Uterus (tissue), 3 donors: ENCODE measurements at regions not wholly inside any gene's neighbourhood (a gene's known extent, or its start where the extent isn't known, plus 50 kb on each side); places are given as distances from the start of the nearest gene placed in this dataset.

ENCODE experiments used
- DNase-seq, 2 donors: peaks; one replicate each; pipeline ENCODE4 v3.0.0-alpha.2; 2019 to 2020
- H3K27ac ChIP-seq, 2 donors: fragments of 200-600 bp; sonication (generic); 1 replicate in 1 of 2; 2 replicates in 1 of 2; pipeline ENCODE4 v1.5.1; 2016 to 2018
- H3K27me3 ChIP-seq, 2 donors: fragments of 200-600 bp; sonication (generic); one replicate each; pipeline ENCODE4 v1.5.1; 2018 to 2019; ENCODE audit warnings: control low read depth in 1 of 2
- H3K36me3 ChIP-seq, 2 donors: fragments of 200-600 bp; sonication (generic); one replicate each; pipeline ENCODE4 v1.5.1; 2019; ENCODE audit warnings: control low read depth in 1 of 2
- H3K4me1 ChIP-seq, 2 donors: fragments of 200-600 bp; sonication (generic); one replicate each; pipeline ENCODE4 v1.5.1; 2018 to 2019; ENCODE audit warnings: control low read depth in 1 of 2
- H3K4me3 ChIP-seq, 2 donors: fragments of 200-600 bp; sonication (generic); 1 replicate in 1 of 2; 2 replicates in 1 of 2; pipeline ENCODE4 v1.5.1; 2018 to 2019; ENCODE audit warnings: mild to moderate bottlenecking in 1 of 2
- H3K9me3 ChIP-seq, 2 donors: fragments of 200-600 bp; sonication (generic); one replicate each; pipeline ENCODE4 v1.5.1; 2019; ENCODE audit warnings: control low read depth in 1 of 2
- POLR2A ChIP-seq, 2 donors: fragments of 450-650 bp; IDR thresholded peaks; one replicate each; pipeline ENCODE4 v1.6.1; 2016; ENCODE audit warnings: antibody characterized with exemption in 2 of 2, mild to moderate bottlenecking in 1 of 2, moderate library complexity in 1 of 2
- intact Hi-C: fragments of 100-400 bp; cut with DNase I; formaldehyde crosslinking; loops from one replicate; pipeline ENCODE4 v1.15.1; 2023; ENCODE audit warnings: low total_unique reads
- TF ChIP-seq, protein P1 (sequence below), 4 experiments: fragments of 200-600 bp in 2 of 4; fragments of 450-650 bp in 2 of 4; sonication (generic) in 2 of 4; IDR thresholded peaks; one replicate each; pipeline ENCODE4 v1.5.1; 2016 to 2019; ENCODE audit warnings: antibody characterized with exemption in 4 of 4, mild to moderate bottlenecking in 2 of 4, moderate library complexity in 1 of 4
- donor health status: DM: yes; HTN: yes; CAD: no.

GRCh38 chr7:28290496-28290895 is 109.9 kb upstream of the JAZF1 start:
- Histone ChIP-seq H3K27ac (no peak overlapping the region), H3K4me3 (no peak overlapping the region), H3K9me3 (no peaks in the 10 kb centered on the region), H3K4me1 (no peaks in the 10 kb centered on the region), H3K36me3 (no peaks in the 10 kb centered on the region), H3K27me3 (no peaks in the 10 kb centered on the region)
- TF ChIP-seq, protein P1, sequence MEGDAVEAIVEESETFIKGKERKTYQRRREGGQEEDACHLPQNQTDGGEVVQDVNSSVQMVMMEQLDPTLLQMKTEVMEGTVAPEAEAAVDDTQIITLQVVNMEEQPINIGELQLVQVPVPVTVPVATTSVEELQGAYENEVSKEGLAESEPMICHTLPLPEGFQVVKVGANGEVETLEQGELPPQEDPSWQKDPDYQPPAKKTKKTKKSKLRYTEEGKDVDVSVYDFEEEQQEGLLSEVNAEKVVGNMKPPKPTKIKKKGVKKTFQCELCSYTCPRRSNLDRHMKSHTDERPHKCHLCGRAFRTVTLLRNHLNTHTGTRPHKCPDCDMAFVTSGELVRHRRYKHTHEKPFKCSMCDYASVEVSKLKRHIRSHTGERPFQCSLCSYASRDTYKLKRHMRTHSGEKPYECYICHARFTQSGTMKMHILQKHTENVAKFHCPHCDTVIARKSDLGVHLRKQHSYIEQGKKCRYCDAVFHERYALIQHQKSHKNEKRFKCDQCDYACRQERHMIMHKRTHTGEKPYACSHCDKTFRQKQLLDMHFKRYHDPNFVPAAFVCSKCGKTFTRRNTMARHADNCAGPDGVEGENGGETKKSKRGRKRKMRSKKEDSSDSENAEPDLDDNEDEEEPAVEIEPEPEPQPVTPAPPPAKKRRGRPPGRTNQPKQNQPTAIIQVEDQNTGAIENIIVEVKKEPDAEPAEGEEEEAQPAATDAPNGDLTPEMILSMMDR (IDR thresholded peaks at IDR 0.05) = no peak
- TF ChIP-seq POLR2A (IDR thresholded peaks at IDR 0.05) = no peak
- intact Hi-C loops = no loop called here
- DNase-seq = no peak

GRCh38 chr7:28291559-28291958 is 111.0 kb upstream of the JAZF1 start:
- intact Hi-C loops = no loop called here
- Histone ChIP-seq H3K9me3 (no peaks in the 10 kb centered on the region), H3K4me3 (no peak overlapping the region), H3K27ac (no peak overlapping the region), H3K4me1 (no peaks in the 10 kb centered on the region), H3K36me3 (no peaks in the 10 kb centered on the region), H3K27me3 (no peaks in the 10 kb centered on the region)
- no peak for DNase-seq
- TF ChIP-seq, protein P1 (IDR thresholded peaks at IDR 0.05) = no peak
- no peak for TF ChIP-seq POLR2A (IDR thresholded peaks at IDR 0.05)

- intact Hi-C loops = no loop called here
- no peak for TF ChIP-seq POLR2A (IDR thresholded peaks at IDR 0.05)
- TF ChIP-seq, protein P1 (IDR thresholded peaks at IDR 0.05) = no peak
- no peak for DNase-seq
- Histone ChIP-seq H3K27ac (no peak overlapping the region), H3K27me3 (no peaks in the 10 kb centered on the region), H3K4me1 (no peaks in the 10 kb centered on the region), H3K36me3 (no peaks in the 10 kb centered on the region), H3K4me3 (no peak overlapping the region), H3K9me3 (no peaks in the 10 kb centered on the region)
These were observed 112.4 kb upstream of the JAZF1 start for GRCh38 chr7:28292834-28293526.

DNA sequence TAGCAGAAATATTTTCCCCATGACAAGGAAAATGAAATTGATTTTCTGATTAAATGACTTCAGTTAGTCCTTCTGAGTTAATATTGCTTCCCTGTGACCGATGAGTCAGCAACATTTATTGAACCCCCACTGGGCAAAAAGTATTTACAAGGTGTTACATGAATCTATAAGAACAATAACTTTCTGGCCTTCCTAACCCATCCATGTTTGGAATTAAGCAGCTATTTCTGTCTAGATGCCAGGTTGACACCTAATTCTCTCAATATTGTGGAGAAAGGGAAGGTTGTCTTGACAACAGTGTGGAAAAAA is 112.9 kb upstream of the JAZF1 start:
- no peaks in the 10 kb centered on the region for H3K36me3 ChIP-seq
- H3K4me1 ChIP-seq = no peaks in the 10 kb centered on the region
- DNase-seq = no peak
- H3K9me3 ChIP-seq = no peaks in the 10 kb centered on the region
- no peak overlapping the region for H3K27ac ChIP-seq
- no peaks in the 10 kb centered on the region for H3K27me3 ChIP-seq
- no peak overlapping the region for H3K4me3 ChIP-seq
- intact Hi-C loops = no loop called here
- no peak for TF ChIP-seq POLR2A (IDR thresholded peaks at IDR 0.05)
- TF ChIP-seq, protein P1 (IDR thresholded peaks at IDR 0.05) = no peak

GRCh38 chr7:28296571-28297483 is 115.5 kb upstream of the CREB5 start:
- Histone ChIP-seq H3K4me3 (no peak overlapping the region), H3K27me3 (no peaks in the 10 kb centered on the region), H3K36me3 (no peaks in the 10 kb centered on the region), H3K4me1 (no peaks in the 10 kb centered on the region), H3K9me3 (no peaks in the 10 kb centered on the region), H3K27ac (no peak overlapping the region)
- no peak for DNase-seq
- TF ChIP-seq POLR2A (IDR thresholded peaks at IDR 0.05) = no peak
- TF ChIP-seq, protein P1 (IDR thresholded peaks at IDR 0.05) = peak in 1 of 4 experiments; percentile 24
- intact Hi-C loops = no loop called here
